ENCODE measurements at regions not wholly inside any gene's neighbourhood (a gene's known extent, or its start where the extent isn't known, plus 50 kb on each side); places are given as distances from the start of the nearest gene placed in this dataset.

DNA sequence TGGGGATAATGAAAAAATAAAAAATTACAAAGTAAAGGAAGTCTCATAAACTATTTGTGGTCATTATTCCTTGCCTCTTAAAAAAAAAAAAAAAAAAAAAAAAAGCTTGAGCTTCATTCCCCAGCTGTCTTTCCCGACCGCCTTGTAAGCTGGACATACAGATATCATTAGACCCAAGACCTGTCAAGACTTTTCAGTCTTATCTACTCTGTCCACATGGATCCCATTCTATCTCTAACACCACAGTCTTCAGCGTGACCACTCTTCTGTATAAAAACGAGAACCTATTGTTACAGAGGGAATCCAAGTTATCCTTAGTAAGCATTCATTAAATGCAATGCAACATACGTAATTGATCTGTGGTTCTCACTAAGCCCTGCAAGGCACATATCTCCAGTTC lies 423.5 kb downstream of the MEI4 start:
- H3K4me2 ChIP-seq = no peak overlapping the region
- no peaks in the 10 kb centered on the region for H4K20me1 ChIP-seq (replicated peaks; ENCODE audit: insufficient read depth)
- H3K9me3 Mint-ChIP-seq = no peaks in the 10 kb centered on the region
- no peak overlapping the region for H2AFZ ChIP-seq
- no peaks in the 10 kb centered on the region for H3K27me3 Mint-ChIP-seq (ENCODE audit: insufficient read depth, low read depth, poor library complexity)
- H3K79me2 ChIP-seq (replicated peaks; ENCODE audit: insufficient read depth) = no peaks in the 10 kb centered on the region
- H3K4me1 ChIP-seq (ENCODE audit: insufficient read depth) = no peaks in the 10 kb centered on the region
- H3K4me1 Mint-ChIP-seq = no peaks in the 10 kb centered on the region
- H3K27ac Mint-ChIP-seq = no peak overlapping the region
- no peak overlapping the region for H3K4me3 Mint-ChIP-seq
- ATAC-seq = no peak
- no peaks in the 10 kb centered on the region for H3K36me3 ChIP-seq (ENCODE audit: insufficient read depth)
- no peak for DNase-seq (ENCODE audit: low spot score)
- no peak overlapping the region for H3K27ac ChIP-seq (ENCODE audit: low read depth)
- no peaks in the 10 kb centered on the region for H3K27me3 ChIP-seq (ENCODE audit: insufficient read depth)
- no peak overlapping the region for H3K4me3 ChIP-seq
- H3F3A ChIP-seq (replicated peaks; ENCODE audit: low read depth) = no peaks in the 10 kb centered on the region
- H3K36me3 Mint-ChIP-seq (ENCODE audit: low read depth) = no peaks in the 10 kb centered on the region
- TF ChIP-seq, protein P1, sequence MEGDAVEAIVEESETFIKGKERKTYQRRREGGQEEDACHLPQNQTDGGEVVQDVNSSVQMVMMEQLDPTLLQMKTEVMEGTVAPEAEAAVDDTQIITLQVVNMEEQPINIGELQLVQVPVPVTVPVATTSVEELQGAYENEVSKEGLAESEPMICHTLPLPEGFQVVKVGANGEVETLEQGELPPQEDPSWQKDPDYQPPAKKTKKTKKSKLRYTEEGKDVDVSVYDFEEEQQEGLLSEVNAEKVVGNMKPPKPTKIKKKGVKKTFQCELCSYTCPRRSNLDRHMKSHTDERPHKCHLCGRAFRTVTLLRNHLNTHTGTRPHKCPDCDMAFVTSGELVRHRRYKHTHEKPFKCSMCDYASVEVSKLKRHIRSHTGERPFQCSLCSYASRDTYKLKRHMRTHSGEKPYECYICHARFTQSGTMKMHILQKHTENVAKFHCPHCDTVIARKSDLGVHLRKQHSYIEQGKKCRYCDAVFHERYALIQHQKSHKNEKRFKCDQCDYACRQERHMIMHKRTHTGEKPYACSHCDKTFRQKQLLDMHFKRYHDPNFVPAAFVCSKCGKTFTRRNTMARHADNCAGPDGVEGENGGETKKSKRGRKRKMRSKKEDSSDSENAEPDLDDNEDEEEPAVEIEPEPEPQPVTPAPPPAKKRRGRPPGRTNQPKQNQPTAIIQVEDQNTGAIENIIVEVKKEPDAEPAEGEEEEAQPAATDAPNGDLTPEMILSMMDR (conservative IDR thresholded peaks at IDR 0.05; ENCODE audit: low read depth in 2 of 2) = no peak
- no peak for TF ChIP-seq JUNB (IDR thresholded peaks at IDR 0.05; ENCODE audit: unreplicated experiment)
- H3K9me2 ChIP-seq (ENCODE audit: insufficient read depth) = no peaks in the 10 kb centered on the region

DNA sequence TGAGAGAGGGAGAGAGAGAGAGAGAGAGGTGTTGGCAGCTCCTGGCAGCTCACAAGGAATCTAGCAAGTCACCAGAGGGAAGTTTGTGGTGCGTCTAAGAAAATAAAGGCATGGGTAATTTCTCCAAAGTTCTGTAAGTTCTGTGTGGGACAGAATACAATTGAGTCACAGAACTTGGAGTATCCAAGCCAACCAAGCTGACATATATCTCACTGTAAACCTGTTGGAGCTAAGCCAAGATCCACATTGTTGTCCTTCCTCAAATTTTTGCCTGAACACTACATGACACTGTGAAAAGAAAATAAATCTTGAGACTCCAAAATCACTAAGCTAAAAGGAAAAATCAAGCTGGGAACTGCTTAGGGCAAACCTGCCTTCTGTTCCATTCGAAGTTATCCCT lies 436.7 kb downstream of the MEI4 start:
- no peaks in the 10 kb centered on the region for H3F3A ChIP-seq (replicated peaks; ENCODE audit: low read depth)
- DNase-seq (ENCODE audit: low spot score) (no peak), ATAC-seq (no peak)
- no peak overlapping the region for H3K4me3 ChIP-seq
- H3K27ac ChIP-seq (ENCODE audit: low read depth) = no peak overlapping the region
- H3K9me2 ChIP-seq (ENCODE audit: insufficient read depth) = no peaks in the 10 kb centered on the region
- H3K36me3 Mint-ChIP-seq (ENCODE audit: low read depth) = no peaks in the 10 kb centered on the region
- H3K4me1 ChIP-seq (ENCODE audit: insufficient read depth) = peaks cover 21% of the 10 kb centered on the region
- no peak overlapping the region for H2AFZ ChIP-seq
- no peak overlapping the region for H3K4me3 Mint-ChIP-seq
- H3K9me3 Mint-ChIP-seq = no peaks in the 10 kb centered on the region
- H3K79me2 ChIP-seq (replicated peaks; ENCODE audit: insufficient read depth) = no peaks in the 10 kb centered on the region
- no peak overlapping the region for H3K4me2 ChIP-seq
- H3K27ac Mint-ChIP-seq = no peak overlapping the region
- H3K4me1 Mint-ChIP-seq = peaks cover 4% of the 10 kb centered on the region; the same call in 2 of the 3 replicates
- H3K27me3 Mint-ChIP-seq (ENCODE audit: insufficient read depth, low read depth, poor library complexity) = no peaks in the 10 kb centered on the region
- no peaks in the 10 kb centered on the region for H4K20me1 ChIP-seq (replicated peaks; ENCODE audit: insufficient read depth)
- H3K36me3 ChIP-seq (ENCODE audit: insufficient read depth) = no peaks in the 10 kb centered on the region
- peaks cover 13% of the 10 kb centered on the region; the same call in 1 of the 2 replicates for H3K27me3 ChIP-seq (ENCODE audit: insufficient read depth)
- TF ChIP-seq JUNB (IDR thresholded peaks at IDR 0.05; ENCODE audit: unreplicated experiment) (no peak), STAT1 (IDR thresholded peaks at IDR 0.05; ENCODE audit: unreplicated experiment) (no peak), NANOG (IDR thresholded peaks at IDR 0.05; ENCODE audit: borderline replicate concordance) (no peak), EZH2 (IDR thresholded peaks at IDR 0.05; ENCODE audit: low read depth, unreplicated experiment) (no peak), EZH2phosphoT487 (IDR thresholded peaks at IDR 0.05; ENCODE audit: unreplicated experiment) (no peak), ZNF331 (CRISPR knock-in tag; IDR thresholded peaks at IDR 0.05; ENCODE audit: low read depth) (no peak), ZNF114 (CRISPR knock-in tag; IDR thresholded peaks at IDR 0.05) (no peak)
- TF ChIP-seq, protein P2, sequence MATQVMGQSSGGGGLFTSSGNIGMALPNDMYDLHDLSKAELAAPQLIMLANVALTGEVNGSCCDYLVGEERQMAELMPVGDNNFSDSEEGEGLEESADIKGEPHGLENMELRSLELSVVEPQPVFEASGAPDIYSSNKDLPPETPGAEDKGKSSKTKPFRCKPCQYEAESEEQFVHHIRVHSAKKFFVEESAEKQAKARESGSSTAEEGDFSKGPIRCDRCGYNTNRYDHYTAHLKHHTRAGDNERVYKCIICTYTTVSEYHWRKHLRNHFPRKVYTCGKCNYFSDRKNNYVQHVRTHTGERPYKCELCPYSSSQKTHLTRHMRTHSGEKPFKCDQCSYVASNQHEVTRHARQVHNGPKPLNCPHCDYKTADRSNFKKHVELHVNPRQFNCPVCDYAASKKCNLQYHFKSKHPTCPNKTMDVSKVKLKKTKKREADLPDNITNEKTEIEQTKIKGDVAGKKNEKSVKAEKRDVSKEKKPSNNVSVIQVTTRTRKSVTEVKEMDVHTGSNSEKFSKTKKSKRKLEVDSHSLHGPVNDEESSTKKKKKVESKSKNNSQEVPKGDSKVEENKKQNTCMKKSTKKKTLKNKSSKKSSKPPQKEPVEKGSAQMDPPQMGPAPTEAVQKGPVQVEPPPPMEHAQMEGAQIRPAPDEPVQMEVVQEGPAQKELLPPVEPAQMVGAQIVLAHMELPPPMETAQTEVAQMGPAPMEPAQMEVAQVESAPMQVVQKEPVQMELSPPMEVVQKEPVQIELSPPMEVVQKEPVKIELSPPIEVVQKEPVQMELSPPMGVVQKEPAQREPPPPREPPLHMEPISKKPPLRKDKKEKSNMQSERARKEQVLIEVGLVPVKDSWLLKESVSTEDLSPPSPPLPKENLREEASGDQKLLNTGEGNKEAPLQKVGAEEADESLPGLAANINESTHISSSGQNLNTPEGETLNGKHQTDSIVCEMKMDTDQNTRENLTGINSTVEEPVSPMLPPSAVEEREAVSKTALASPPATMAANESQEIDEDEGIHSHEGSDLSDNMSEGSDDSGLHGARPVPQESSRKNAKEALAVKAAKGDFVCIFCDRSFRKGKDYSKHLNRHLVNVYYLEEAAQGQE (IDR thresholded peaks at IDR 0.05; ENCODE audit: unreplicated experiment) = no peak
- TF ChIP-seq, protein P3, sequence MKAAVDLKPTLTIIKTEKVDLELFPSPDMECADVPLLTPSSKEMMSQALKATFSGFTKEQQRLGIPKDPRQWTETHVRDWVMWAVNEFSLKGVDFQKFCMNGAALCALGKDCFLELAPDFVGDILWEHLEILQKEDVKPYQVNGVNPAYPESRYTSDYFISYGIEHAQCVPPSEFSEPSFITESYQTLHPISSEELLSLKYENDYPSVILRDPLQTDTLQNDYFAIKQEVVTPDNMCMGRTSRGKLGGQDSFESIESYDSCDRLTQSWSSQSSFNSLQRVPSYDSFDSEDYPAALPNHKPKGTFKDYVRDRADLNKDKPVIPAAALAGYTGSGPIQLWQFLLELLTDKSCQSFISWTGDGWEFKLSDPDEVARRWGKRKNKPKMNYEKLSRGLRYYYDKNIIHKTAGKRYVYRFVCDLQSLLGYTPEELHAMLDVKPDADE (IDR thresholded peaks at IDR 0.05) = no peak
- TF ChIP-seq, protein P1 (conservative IDR thresholded peaks at IDR 0.05; ENCODE audit: low read depth in 2 of 2) = no peak

All from GM23338 (cell line).